ENCODE measurements at regions not wholly inside any gene's neighbourhood (a gene's known extent, or its start where the extent isn't known, plus 50 kb on each side); places are given as distances from the start of the nearest gene placed in this dataset.

- H3K4me2 ChIP-seq (ENCODE audit: insufficient read depth, insufficient read length, low read length) = no peak overlapping the region
- no peak overlapping the region for H3K56ac ChIP-seq (ENCODE audit: insufficient read length, low read depth, low read length)
- no peak overlapping the region for H3K27ac Mint-ChIP-seq
- no peaks in the 10 kb centered on the region; a peak in 1 of 5 replicates for H3K9me3 Mint-ChIP-seq
- no peak overlapping the region for H3K18ac ChIP-seq (ENCODE audit: insufficient read length, low read depth, low read length)
- H3K4me1 ChIP-seq (ENCODE audit: insufficient read depth, low read length) = no peaks in the 10 kb centered on the region
- H4K91ac ChIP-seq (ENCODE audit: insufficient read length, low read depth, low read length) = no peak overlapping the region
- H2BK12ac ChIP-seq (ENCODE audit: insufficient read length, low read depth, low read length) = no peak overlapping the region
- H3K36me3 Mint-ChIP-seq (ENCODE audit: insufficient read depth in 1 of 3, low read depth in 3 of 3) = no peaks in the 10 kb centered on the region
- H2BK20ac ChIP-seq (ENCODE audit: low read depth, low read length, poor library complexity, severe bottlenecking) = no peak overlapping the region
- no peaks in the 10 kb centered on the region for H3K4me1 Mint-ChIP-seq
- no peak overlapping the region for H2BK5ac ChIP-seq (ENCODE audit: insufficient read length, low read length)
- H3K4ac ChIP-seq (ENCODE audit: low read depth, low read length) = no peak overlapping the region
- no peak overlapping the region for H3K14ac ChIP-seq (ENCODE audit: insufficient read depth, low read length)
- H3K79me2 ChIP-seq (ENCODE audit: insufficient read depth, low read length) = no peaks in the 10 kb centered on the region
- H3K27me3 ChIP-seq (ENCODE audit: insufficient read depth, low read length) = no peaks in the 10 kb centered on the region
- H4K8ac ChIP-seq (replicated peaks; ENCODE audit: insufficient read length, low read depth, low read length) = no peak overlapping the region
- H3K27ac ChIP-seq (ENCODE audit: insufficient read length, low read depth, low read length) = no peak overlapping the region
- no peak for DNase-seq
- H4K20me1 ChIP-seq (ENCODE audit: control insufficient read depth, insufficient read depth, insufficient read length) = no peaks in the 10 kb centered on the region
- H3K23ac ChIP-seq (ENCODE audit: insufficient read length, low read depth, low read length) = no peak overlapping the region
- no peaks in the 10 kb centered on the region for H3K27me3 Mint-ChIP-seq (ENCODE audit: low read depth)
- H3K23me2 ChIP-seq (ENCODE audit: insufficient read length, low read depth, low read length, poor library complexity, severe bottlenecking) = no peaks in the 10 kb centered on the region
- H2BK120ac ChIP-seq (ENCODE audit: low read depth, low read length, poor library complexity, severe bottlenecking) = no peak overlapping the region
- H3K9me3 ChIP-seq (ENCODE audit: control insufficient read depth, low read depth, low read length) = no peaks in the 10 kb centered on the region
- no peak overlapping the region for H2AK5ac ChIP-seq (ENCODE audit: insufficient read length, low read length)
- H2BK15ac ChIP-seq (ENCODE audit: low read depth, low read length) = no peak overlapping the region
- no peaks in the 10 kb centered on the region for H3K79me1 ChIP-seq (ENCODE audit: insufficient read depth, low read depth, low read length, poor library complexity, severe bottlenecking)
- no peak overlapping the region for H3K9ac ChIP-seq (ENCODE audit: extremely low read depth, insufficient read length, low read length)
- no peak overlapping the region for H3K4me3 Mint-ChIP-seq
- H4K5ac ChIP-seq (ENCODE audit: insufficient read length, low read depth, low read length) = no peak overlapping the region
- H2AFZ ChIP-seq (ENCODE audit: low read length) = no peak overlapping the region
- H3T11ph ChIP-seq (ENCODE audit: low read length) = no peak overlapping the region
- no peak for TF ChIP-seq CTCF (conservative IDR thresholded peaks at IDR 0.05)
Measured at GRCh38 chr2:142598846-142599245, 278.6 kb upstream of the KYNU start.

Measured in H9 (cell line).